ENCODE measurements at regions not wholly inside any gene's neighbourhood (a gene's known extent, or its start where the extent isn't known, plus 50 kb on each side); places are given as distances from the start of the nearest gene placed in this dataset.

DNA sequence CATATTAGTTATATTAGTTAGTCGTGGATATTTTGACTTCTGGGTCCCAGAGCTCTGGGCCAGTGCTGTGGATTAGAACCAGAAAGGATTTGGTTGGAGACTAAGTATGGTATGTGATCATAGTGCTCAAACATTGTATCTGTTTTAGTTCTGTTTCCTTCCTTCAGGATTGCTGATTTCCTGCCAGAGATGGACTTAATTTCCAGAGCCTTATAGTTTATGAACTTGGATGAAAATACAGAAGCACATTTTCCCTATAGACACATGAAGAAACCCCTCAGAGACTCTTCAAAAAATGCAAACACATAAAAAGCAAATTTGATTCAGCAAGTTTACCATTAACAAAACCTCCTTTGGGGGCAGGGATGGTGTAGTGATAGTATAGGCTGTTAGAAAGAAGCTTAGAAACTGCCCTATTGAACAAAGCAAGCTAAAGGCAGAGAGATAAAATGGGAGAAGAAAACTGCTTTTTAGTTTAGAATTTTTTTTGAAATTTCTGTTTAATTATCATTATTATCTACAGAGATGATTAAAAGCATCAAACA is 88.7 kb upstream of the EFEMP1 start:
- Histone ChIP-seq H2AFZ (ENCODE audit: low read length) (no peak overlapping the region), H3K4me1 (replicated peaks in 1 of 4; ENCODE audit: control insufficient read depth in 3 of 4, insufficient read depth in 4 of 4, low read length in 3 of 4) (peaks cover 4 to 19% (median 10%) of the 10 kb centered on the region in 4 experiments; a peak in 6 of 7 replicates), H3K36me3 (ENCODE audit: control insufficient read depth in 2 of 4, insufficient read depth in 4 of 4, low read length in 3 of 4) (no peaks in the 10 kb centered on the region), H2BK120ac (replicated peaks; ENCODE audit: low read depth, low read length) (no peak overlapping the region), H3K4me3 (ENCODE audit: extremely low read depth in 1 of 4, insufficient read depth in 2 of 4, low read depth in 3 of 4, low read length in 4 of 4) (no peak overlapping the region), H3K4ac (replicated peaks; ENCODE audit: insufficient read length, low read depth, low read length) (no peak overlapping the region), H3K9ac (replicated peaks in 1 of 4; ENCODE audit: extremely low read depth in 1 of 4, low read depth in 3 of 4, low read length in 3 of 4) (no peak overlapping the region), H3K9me3 (ENCODE audit: insufficient read depth in 2 of 2, low read depth in 1 of 2, low read length in 1 of 2) (no peaks in the 10 kb centered on the region), H3K27ac (ENCODE audit: low read depth, low read length) (no peak overlapping the region), H3K79me2 (ENCODE audit: control insufficient read depth in 1 of 2, insufficient read depth in 2 of 2, low read length in 2 of 2) (no peaks in the 10 kb centered on the region), H2BK20ac (ENCODE audit: low read length) (no peak overlapping the region), H2AK5ac (ENCODE audit: low read depth, low read length) (no peak overlapping the region), H3K18ac (ENCODE audit: extremely low read depth, low read length) (no peak overlapping the region), H4K8ac (ENCODE audit: extremely low read depth, insufficient read depth, low read length) (no peak overlapping the region), H3K14ac (ENCODE audit: insufficient read length) (no peak overlapping the region), H2BK12ac (ENCODE audit: low read depth, low read length) (no peak overlapping the region), H4K5ac (ENCODE audit: insufficient read length, low read depth, low read length) (no peak overlapping the region), H3K23me2 (ENCODE audit: low read depth, low read length) (no peaks in the 10 kb centered on the region), H3K27me3 (replicated peaks in 1 of 4; ENCODE audit: control insufficient read depth in 3 of 4, extremely low read depth in 1 of 4, insufficient read depth in 3 of 4, low read length in 3 of 4) (no peaks in the 10 kb centered on the region), H4K91ac (replicated peaks; ENCODE audit: insufficient read length, low read length) (no peak overlapping the region), H3K4me2 (ENCODE audit: insufficient read depth in 1 of 2, low read depth in 2 of 2, low read length in 2 of 2) (no peak overlapping the region), H4K20me1 (replicated peaks in 1 of 2; ENCODE audit: control insufficient read depth in 1 of 2, insufficient read depth in 2 of 2, low read length in 2 of 2) (no peaks in the 10 kb centered on the region), H3K56ac (replicated peaks; ENCODE audit: insufficient read length, low read depth, low read length) (no peak overlapping the region), H2BK15ac (ENCODE audit: low read length) (no peak overlapping the region), H2BK5ac (ENCODE audit: low read depth, low read length) (no peak overlapping the region), H3K23ac (ENCODE audit: insufficient read length) (no peak overlapping the region), H3K79me1 (ENCODE audit: low read depth, low read length) (no peaks in the 10 kb centered on the region)
- ChIA-PET POLR2A (ENCODE audit: partially characterized antibody) (no interaction called here), CTCF (ENCODE audit: partially characterized antibody) (interaction anchor here (0.6 to 4.3 kb wide), 4 partner anchors 8 to 293 kb away, joined by 3 to 20 read pairs (median 7); no protein-coding TSS in a partner anchor)
- no peak for TF ChIP-seq YY1 (IDR thresholded peaks at IDR 0.05; ENCODE audit: low read depth, low read length)
- TF ChIP-seq CHD1 (IDR thresholded peaks at IDR 0.05; ENCODE audit: low read depth, low read length) = no peak
- no peak for TF ChIP-seq EP300 (IDR thresholded peaks at IDR 0.05; ENCODE audit: borderline replicate concordance in 1 of 2, low read depth in 2 of 2, low read length in 2 of 2)
- TF ChIP-seq BRCA1 (IDR thresholded peaks at IDR 0.05; ENCODE audit: low read depth, low read length) = no peak
- no peak for TF ChIP-seq TBP (IDR thresholded peaks at IDR 0.05; ENCODE audit: low read depth, low read length)
- no peak for TF ChIP-seq RBBP5 (IDR thresholded peaks at IDR 0.05; ENCODE audit: borderline replicate concordance, low read depth, low read length)
- TF ChIP-seq ASH2L (IDR thresholded peaks at IDR 0.05; ENCODE audit: low read length) = no peak
- FAIRE-seq = no peak
- WGBS, 2 experiments (ENCODE audit: extremely low coverage in 1 of 2, insufficient coverage in 1 of 2, insufficient read length in 1 of 2, insufficient replicate concordance in 2 of 2, low coverage in 1 of 2, low lambda C conversion rate in 2 of 2, missing lambda C conversion rate in 1 of 2) = 77% methylated on average over 1 of the region's 1 CpG; no CpG with 5 or more reads in 1 of the 2 experiments
- no peak for DNase-seq (ENCODE audit: low read depth in 1 of 2, low spot score in 2 of 2)

Data from H1 (cell line).